ENCODE measurements at regions not wholly inside any gene's neighbourhood (a gene's known extent, or its start where the extent isn't known, plus 50 kb on each side); places are given as distances from the start of the nearest gene placed in this dataset.

DNA sequence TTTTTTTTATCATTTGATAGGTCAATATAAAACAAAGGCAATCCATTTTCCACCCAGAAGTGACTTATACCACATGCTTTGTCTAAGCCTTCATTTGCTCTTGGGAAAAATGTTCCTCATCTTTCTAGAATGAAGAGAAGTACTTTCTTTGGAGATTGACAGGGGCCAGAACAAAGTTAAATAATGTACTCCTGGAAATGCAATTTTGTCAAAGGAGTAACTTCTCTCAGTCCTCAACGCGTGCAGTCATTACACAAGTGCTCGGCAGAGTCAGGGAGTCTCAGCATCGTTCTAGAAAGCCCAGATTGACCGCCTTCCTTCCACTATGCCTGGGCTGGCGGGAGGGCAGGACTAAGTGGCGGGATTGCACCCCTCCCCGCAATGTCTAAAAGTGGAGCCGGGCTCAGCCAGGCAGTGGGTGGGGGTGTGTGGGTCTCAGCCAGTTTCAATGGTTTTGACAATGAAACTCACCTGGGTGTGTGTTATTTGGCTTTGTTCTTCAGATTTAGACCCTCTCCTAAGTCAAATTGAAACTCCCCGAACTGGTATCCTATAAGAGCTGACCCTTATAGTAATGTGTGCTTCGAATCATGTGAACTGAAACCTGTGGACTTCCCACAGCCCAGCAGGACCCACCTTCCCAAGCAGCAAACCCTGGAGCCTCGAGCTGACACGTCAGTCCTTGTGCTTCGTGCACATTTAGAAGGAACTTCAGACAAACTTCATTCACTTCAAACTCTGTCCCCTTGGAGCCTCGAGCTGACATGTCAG is 63.2 kb upstream of the DUSP22 start:
- no peak for DNase-seq (ENCODE audit: low read depth, low spot score)
- Histone ChIP-seq H3K9me3 (ENCODE audit: control insufficient read depth in 1 of 2, insufficient read depth in 1 of 2, low read depth in 1 of 2, low read length in 2 of 2) (no peaks in the 10 kb centered on the region), H3K36me3 (ENCODE audit: control insufficient read depth in 1 of 2, insufficient read depth in 2 of 2, low read length in 2 of 2) (no peaks in the 10 kb centered on the region), H3K4me2 (ENCODE audit: low read length) (no peak overlapping the region), H2AFZ (ENCODE audit: low read depth, low read length, poor library complexity, severe bottlenecking) (no peak overlapping the region), H3K4me3 (replicated peaks in 1 of 2; ENCODE audit: low read depth in 1 of 2, low read length in 2 of 2) (no peak overlapping the region), H4K20me1 (ENCODE audit: insufficient read depth) (no peaks in the 10 kb centered on the region), H3K27ac (ENCODE audit: low read depth, low read length) (no peak overlapping the region), H3K4me1 (ENCODE audit: control insufficient read depth in 1 of 2, insufficient read depth in 2 of 2, low read length in 2 of 2) (no peaks in the 10 kb centered on the region), H3K9ac (ENCODE audit: low read length) (no peak overlapping the region), H3K27me3 (ENCODE audit: insufficient read depth, low read length) (no peaks in the 10 kb centered on the region), H3K79me2 (ENCODE audit: insufficient read depth, low read length) (no peaks in the 10 kb centered on the region), H3K9me2 (ENCODE audit: insufficient read depth) (no peaks in the 10 kb centered on the region)
- ATAC-seq: no peak
- intact Hi-C loops (cut with micrococcal nuclease): no loop called here
- CTCF ChIA-PET: no interaction called here
- no TSS peak for BruUV-seq (replicated peaks)
- TF ChIP-seq JUND (IDR thresholded peaks at IDR 0.05) (no peak), ELF1 (IDR thresholded peaks at IDR 0.05; ENCODE audit: borderline replicate concordance, low read depth) (no peak), YY1 (IDR thresholded peaks at IDR 0.05; ENCODE audit: extremely low read depth, insufficient replicate concordance, low read depth, low read length) (no peak), CTCF (IDR thresholded peaks at IDR 0.05 in 2 of 3, conservative IDR thresholded peaks at IDR 0.05 in 1 of 3; ENCODE audit: borderline replicate concordance in 1 of 3, insufficient read depth in 1 of 3, low read depth in 2 of 3, low read length in 2 of 3) (no peak), REST (IDR thresholded peaks at IDR 0.05; ENCODE audit: low read depth) (no peak), EZH2 (IDR thresholded peaks at IDR 0.05) (no peak), ATF3 (IDR thresholded peaks at IDR 0.05) (no peak), CBX3 (IDR thresholded peaks at IDR 0.05; ENCODE audit: low read depth) (no peak)
- RAD21 ChIA-PET (ENCODE audit: low non-redundant PET in 1 of 2, low total read pairs in 2 of 2, uncharacterized antibody in 2 of 2, unreplicated experiment in 2 of 2): no interaction called here
- POLR2A ChIA-PET: no interaction called here

Measured in HCT116 (cell line).